ENCODE measurements at regions not wholly inside any gene's neighbourhood (a gene's known extent, or its start where the extent isn't known, plus 50 kb on each side); places are given as distances from the start of the nearest gene placed in this dataset.
A peak's percentile ranks its signal among the peaks of the same experiment; 100 is the strongest.
"Not testable (repeated sequence)": the region's sequence is repeated elsewhere in the genome, so short reads cannot be mapped to it uniquely, and the experiment has no call there.

- no peak for DNase-seq
These were observed 176.5 kb upstream of the COPS8 start for GRCh38 chr2:236909193-236909504.

GRCh38 chr2:236909802-236910201 lies 175.9 kb upstream of the COPS8 start:
- no peak for DNase-seq

GRCh38 chr2:236910781-236911495 lies 174.8 kb upstream of the COPS8 start:
- DNase-seq, result no peak

DNA sequence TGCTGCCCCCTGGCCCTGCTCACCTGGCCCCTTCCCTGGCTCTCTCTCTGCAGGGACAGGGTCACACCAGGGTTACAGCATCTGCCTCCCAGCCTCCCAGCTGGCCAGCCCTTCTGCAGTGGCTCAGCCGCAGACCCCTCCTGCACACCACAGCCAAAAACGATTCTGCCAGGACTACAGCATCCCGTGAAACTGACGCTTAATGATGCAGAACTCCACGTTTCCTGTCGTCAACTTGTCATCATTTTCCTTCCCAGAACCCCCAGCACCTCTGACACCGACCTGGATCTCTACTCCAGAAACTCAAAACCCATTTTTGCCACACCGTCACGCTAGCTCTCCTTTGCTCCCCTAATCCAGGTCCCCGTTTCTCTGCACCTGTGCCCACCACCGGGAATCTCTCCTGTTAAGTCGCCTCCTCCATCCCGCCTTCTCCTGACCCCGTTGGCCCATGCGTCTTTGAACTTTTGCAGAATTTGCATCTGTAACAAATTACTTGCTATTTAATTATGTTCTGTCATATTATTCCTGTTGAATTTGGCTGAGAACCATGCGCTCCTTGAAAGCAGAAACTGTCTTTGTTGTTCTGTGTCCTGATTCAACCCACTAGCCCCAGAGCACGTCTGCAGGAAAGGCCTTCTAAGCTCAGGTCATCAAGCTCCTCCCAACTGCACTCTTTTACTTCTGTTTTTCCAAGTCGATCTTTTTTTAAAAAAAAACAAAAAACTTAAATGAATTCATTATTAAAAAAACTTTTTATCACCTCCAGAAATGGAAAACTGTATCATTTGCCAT lies 173.2 kb upstream of the COPS8 start:
- no peak for DNase-seq

DNA sequence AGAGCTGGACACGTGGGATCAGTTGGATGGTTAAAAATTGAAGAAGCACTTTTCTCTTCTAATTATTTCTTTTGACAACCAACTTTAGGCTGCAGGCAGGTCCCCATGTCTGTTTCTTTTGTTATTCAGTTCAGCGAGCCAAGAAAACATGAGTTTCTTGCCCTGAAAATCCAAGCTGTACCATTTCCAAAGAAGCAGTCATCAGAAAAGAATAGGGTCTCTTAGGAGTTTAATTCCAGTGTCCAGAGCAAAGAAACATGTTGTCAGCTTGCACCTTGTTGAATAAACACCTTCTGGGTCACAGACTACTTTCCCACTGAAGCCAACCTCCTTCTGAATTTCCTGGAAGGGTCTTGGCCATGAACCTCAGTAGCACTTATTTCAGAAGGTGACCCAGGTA lies 170.5 kb upstream of the COPS8 start:
- DNase-seq, result no peak

DNA sequence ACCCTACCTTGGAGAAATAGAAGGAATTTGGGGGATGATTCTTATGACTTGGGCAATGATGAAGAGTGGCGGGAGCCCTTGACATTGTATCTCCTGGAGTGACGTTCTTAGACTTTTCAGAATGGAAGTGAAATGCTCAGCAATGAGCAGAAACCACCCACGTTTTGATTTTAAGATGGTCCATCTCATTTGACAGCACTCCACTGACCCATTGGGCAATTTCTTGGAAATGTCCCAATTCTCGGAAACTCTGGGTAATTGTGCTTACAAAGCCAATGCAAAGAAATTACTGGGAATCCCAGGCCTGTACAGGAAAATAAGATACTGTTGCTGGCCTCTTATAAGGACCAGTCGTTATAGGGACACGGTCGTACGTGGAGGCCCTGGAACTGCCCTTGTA lies 170.0 kb upstream of the COPS8 start:
- no peak for DNase-seq

DNA sequence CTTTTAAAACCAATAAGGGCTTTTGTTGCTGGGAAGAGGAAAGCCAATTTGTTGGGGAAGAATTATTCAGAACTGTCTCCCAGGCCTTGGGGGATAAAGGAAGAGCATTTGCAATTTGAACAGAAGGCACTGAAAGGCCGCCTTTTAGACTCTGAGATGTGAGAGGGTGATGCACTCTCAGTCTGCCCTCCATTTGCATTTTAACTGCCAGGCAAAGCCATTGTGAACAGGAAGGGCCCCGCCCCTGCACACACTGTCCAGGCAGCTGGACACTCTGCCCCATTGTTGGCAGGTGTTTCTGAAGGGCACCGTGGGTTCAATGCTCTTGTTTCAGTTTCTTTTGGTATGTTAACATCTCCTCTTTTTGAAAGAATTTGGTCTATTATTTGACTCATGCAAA lies 169.5 kb upstream of the COPS8 start:
- DNase-seq, result peak; percentile 51

DNA sequence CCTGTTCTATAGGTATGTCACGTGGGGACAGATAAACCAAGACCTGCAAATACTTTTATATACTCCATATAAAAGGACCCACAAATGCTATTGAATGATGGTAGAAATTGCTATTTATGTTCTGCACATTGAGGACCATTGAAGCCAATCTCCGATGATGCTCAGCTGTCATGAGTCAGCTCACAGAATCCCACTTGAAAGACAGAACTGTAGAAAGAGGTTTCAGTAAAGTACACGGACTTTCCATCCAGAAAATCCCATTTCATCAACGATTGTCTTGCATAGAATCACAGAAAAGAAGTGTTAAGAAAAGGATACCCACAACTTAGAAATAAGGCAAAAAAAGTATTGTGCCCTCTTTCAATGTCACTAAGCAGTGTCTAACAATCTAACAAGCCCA lies 169.0 kb upstream of the COPS8 start:
- no peak for DNase-seq

DNA sequence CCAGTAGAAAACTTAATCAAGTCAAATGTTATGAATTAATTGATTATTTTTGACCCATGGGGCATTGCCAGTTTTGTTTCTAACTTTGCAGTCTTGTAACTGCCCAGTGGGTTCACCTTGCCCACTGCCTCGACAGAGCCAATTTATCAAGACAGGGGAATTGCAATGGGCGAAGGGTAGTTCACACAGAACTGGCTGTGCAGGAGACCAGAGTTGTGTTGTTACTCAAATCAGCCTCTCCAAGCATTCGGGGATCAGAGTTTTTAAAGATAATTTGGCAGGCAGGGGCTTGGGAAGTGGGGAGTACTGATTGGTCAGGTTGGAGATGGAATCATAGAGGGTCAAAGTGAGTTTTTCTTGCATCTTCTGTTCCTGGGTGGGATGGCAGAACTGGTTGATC lies 168.5 kb upstream of the COPS8 start:
- no peak for DNase-seq

GRCh38 chr2:236918545-236918944 lies 167.1 kb upstream of the COPS8 start:
- DNase-seq, result no peak

DNA sequence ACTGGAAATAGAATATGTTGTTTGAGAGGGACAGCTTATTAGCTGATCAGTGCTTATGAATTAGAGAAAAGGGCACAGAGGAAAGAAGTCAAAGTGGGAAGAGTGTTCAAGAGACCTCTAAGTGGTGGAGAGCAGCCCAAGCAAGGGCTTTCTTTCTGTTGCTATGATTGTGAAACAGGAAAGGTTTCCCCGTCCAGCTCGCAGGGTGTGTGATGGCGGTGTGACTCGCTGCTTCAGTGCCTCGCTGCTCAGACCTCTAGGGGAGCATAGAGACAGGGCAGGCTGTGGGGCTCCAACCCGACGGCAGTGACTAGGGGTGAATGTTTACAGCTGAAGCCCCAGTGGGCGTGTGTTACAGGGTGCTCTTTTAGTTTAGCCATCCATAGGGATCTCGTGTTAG lies 166.5 kb upstream of the COPS8 start:
- no peak for DNase-seq

DNA sequence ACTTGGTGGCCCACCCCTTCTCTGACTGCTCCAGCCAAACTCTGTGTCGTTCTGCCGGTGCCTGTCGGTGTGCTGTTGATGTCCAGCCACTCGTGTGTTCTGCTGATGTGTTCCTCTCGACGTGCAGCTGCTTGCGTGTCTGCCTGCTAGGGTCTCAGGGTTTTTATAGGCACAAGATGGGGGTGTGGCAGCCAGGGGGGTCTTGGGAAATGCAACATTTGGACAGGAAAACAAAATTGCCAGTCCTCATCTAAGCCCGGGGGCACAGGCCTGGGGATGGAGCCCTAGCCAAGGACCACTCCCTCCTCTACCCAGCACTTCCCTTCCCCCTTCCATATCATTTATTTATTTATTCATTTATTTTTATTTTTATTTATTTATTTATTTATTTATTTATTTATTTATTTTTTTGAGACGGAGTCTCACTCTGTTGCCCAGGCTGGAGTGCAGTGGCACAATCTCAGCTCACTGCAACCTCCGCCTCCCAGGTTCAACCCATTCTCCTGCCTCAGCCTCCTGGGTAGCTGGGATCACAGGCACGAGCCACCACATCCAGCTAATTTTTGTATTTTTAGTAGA lies 165.8 kb upstream of the COPS8 start:
- DNase-seq, result not testable (repeated sequence)

DNA sequence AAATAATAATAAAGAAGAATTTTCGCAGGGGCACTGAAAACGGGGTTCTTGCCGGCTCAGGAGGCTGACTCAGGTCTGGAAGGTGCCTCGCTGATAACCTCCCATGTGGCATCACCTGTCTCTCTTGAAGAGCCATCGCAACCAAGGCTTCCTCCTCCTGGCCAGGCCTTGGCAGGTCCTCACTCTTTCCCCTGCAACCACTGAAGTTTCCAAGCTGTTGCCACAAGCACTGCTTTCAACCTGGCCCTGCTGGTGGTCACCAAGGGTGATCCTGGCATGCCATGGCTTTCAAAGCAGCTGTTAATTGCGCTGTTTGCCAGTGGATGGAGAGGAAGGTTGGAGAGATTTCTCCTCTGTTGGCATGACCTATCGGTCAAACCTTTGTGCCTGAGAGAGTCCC lies 163.6 kb upstream of the COPS8 start:
- no peak for DNase-seq

DNA sequence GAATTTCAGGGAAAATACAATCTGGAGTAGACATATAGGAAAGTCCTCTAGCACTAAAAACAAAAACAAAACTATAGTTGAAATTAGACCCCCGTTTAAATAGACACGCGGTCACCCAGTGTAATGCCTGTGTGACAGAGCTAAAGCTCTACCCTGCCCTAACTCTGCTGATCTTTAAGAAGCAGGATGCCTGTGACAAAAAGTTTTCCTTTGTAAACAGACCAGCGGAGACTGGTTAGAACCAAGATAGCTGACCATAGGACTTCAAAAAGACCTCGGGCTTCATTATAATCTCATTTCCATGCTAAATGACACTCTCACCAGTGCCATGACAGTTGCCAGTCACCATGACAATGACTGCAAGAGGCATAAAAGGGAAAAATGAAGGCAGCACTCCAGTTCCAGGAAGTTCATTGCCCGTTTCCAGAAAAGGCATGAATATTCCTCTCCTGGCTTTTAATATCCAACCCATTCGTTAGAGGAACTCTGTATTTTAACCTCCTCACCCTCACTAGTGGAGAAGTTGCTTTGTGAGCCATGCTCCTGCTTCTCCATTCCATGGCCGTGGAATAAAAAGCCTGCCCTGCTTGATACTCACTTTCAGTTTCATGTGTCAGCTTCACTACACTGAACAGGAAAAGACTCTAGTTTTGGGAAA lies 157.2 kb upstream of the COPS8 start:
- no peak for DNase-seq

GRCh38 chr2:236932831-236933361 lies 152.8 kb upstream of the COPS8 start:
- DNase-seq, result no peak

DNA sequence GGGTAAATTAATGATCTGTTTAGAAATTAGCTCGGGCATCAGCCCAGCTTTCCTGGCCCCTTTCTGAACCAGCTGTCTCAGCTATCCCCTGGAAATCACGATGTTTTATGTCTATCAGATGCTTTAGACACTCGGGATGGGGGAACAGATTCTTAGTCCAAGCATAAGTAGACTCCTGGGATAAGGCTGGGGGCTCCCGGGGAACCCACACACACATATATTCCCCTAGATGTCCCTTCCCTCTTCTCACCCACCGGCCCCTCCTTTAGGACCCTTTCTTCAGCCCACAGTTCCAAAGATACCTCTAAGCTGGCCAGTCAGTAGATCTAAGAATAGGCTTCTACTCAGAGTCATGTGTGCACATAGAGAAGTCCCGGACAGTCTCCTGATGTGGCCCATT lies 151.5 kb upstream of the COPS8 start:
- no peak for DNase-seq

DNA sequence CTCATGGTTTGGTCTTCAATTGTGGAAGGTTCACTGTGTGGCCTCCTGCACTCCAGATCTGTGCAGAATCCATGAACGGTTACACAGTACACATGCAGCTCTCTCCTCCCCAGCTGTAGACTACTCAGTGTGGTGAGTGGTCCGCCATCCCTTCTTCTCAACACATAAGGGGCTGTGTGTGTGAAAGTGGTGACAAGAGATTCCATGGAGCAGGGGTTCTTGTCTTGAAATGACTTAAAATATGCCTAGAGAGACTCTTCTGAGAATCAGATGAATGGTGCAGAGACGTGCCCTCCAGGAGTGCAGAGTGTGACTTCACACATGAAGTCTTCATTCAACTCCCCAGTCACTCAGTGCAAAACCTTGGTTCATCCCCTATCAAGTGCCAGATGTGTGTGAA lies 151.0 kb upstream of the COPS8 start:
- DNase-seq, result no peak

GRCh38 chr2:236935083-236935482 lies 150.6 kb upstream of the COPS8 start:
- DNase-seq, result no peak

GRCh38 chr2:236935631-236936445 lies 149.9 kb upstream of the COPS8 start:
- DNase-seq, result no peak

- DNase-seq, result no peak
These were observed 149.2 kb upstream of the COPS8 start for GRCh38 chr2:236936446-236936940.

DNA sequence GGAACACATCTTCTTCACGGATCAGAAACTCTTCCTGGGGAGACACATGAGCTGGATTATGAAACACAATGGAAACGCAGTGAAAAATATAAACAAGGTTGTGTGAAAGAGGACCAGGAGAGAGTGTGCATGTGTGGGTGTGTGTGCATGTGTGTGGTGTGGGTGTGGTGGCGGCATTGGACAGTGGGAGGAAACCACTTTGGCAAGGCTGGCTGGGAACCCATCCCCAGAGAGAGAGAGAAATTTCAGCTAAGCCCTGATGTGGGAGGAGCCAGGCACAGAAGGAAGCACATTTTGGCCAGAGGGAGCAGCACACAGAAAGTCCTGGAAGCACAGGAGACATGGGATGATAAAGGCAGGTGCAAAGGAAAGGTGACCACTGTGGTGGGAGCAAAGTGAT lies 147.6 kb upstream of the COPS8 start:
- no peak for DNase-seq

- no peak for DNase-seq
These were observed 146.4 kb upstream of the COPS8 start for GRCh38 chr2:236939271-236939670.
